ENCODE measurements at regions not wholly inside any gene's neighbourhood (a gene's known extent, or its start where the extent isn't known, plus 50 kb on each side); places are given as distances from the start of the nearest gene placed in this dataset.
"Not testable (repeated sequence)": the region's sequence is repeated elsewhere in the genome, so short reads cannot be mapped to it uniquely, and the experiment has no call there.

DNA sequence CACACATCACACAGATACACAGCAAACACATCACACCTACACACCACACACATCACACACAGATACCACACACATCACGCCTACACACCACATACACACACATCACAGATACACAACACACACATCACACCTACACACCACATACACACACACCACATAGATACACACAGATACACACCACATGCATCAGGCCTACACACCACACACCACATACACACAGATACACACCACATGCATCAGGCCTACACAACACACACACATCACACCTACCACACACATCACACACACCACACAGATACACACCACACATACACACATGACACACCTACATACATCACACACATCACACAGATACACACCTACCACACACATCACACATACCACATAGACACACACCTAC, 158.8 kb downstream of the NDUFA10 start:
- Mint-ChIP-seq H3K4me3 (no peak overlapping the region), H3K4me1 (no peaks in the 10 kb centered on the region), H3K27ac (no peak overlapping the region), H3K9me3 (no peaks in the 10 kb centered on the region), H3K36me3 (no peaks in the 10 kb centered on the region), H3K27me3 (ENCODE audit: low read depth in 2 of 2) (no peaks in the 10 kb centered on the region)
- Histone ChIP-seq H3K36me3 (ENCODE audit: control insufficient read depth, insufficient read depth, low read length) (no peaks in the 10 kb centered on the region), H3K27me3 (ENCODE audit: control insufficient read depth, insufficient read depth, low read length) (no peaks in the 10 kb centered on the region), H3K27ac (ENCODE audit: low read length) (no peak overlapping the region), H3K4me1 (ENCODE audit: control insufficient read depth, insufficient read depth, low read length) (no peaks in the 10 kb centered on the region), H3K9me3 (ENCODE audit: control insufficient read depth, insufficient read depth, low read length) (no peaks in the 10 kb centered on the region), H3K4me3 (ENCODE audit: low read length) (no peak overlapping the region)
- ATAC-seq = no peak
- WGBS (ENCODE audit: insufficient coverage) = 100% methylated on average over 1 of the region's 1 CpG
- TF ChIP-seq, protein P1, sequence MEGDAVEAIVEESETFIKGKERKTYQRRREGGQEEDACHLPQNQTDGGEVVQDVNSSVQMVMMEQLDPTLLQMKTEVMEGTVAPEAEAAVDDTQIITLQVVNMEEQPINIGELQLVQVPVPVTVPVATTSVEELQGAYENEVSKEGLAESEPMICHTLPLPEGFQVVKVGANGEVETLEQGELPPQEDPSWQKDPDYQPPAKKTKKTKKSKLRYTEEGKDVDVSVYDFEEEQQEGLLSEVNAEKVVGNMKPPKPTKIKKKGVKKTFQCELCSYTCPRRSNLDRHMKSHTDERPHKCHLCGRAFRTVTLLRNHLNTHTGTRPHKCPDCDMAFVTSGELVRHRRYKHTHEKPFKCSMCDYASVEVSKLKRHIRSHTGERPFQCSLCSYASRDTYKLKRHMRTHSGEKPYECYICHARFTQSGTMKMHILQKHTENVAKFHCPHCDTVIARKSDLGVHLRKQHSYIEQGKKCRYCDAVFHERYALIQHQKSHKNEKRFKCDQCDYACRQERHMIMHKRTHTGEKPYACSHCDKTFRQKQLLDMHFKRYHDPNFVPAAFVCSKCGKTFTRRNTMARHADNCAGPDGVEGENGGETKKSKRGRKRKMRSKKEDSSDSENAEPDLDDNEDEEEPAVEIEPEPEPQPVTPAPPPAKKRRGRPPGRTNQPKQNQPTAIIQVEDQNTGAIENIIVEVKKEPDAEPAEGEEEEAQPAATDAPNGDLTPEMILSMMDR (IDR thresholded peaks at IDR 0.05) = no peak
- intact Hi-C loops (cut with micrococcal nuclease) = no loop called here
- no peak for DNase-seq

DNA sequence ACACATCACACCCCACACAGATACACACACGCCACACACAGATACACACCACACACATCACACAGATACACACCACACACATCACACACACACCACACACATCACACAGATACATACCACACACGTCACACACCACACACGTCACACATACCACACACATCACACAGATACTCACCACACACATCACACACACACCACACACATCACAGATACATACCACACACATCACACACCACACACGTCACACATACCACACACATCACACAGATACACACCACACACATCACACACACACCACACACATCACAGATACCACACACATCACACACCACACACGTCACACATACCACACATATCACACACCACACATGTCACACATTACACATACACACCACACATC, 159.3 kb downstream of the NDUFA10 start:
- H3K9me3 Mint-ChIP-seq; H3K9me3 ChIP-seq (ENCODE audit: control insufficient read depth, insufficient read depth, low read length); intact Hi-C loops (cut with micrococcal nuclease); H3K27me3 Mint-ChIP-seq (ENCODE audit: low read depth in 2 of 2); H3K36me3 ChIP-seq (ENCODE audit: control insufficient read depth, insufficient read depth, low read length); H3K27me3 ChIP-seq (ENCODE audit: control insufficient read depth, insufficient read depth, low read length); H3K4me1 ChIP-seq (ENCODE audit: control insufficient read depth, insufficient read depth, low read length); H3K4me3 Mint-ChIP-seq; H3K36me3 Mint-ChIP-seq; ATAC-seq; DNase-seq; H3K4me1 Mint-ChIP-seq; H3K4me3 ChIP-seq (ENCODE audit: low read length); H3K27ac Mint-ChIP-seq; H3K27ac ChIP-seq (ENCODE audit: low read length): not testable (repeated sequence)
- WGBS (ENCODE audit: insufficient coverage) = 96% methylated on average over 5 of the region's 5 CpGs

DNA sequence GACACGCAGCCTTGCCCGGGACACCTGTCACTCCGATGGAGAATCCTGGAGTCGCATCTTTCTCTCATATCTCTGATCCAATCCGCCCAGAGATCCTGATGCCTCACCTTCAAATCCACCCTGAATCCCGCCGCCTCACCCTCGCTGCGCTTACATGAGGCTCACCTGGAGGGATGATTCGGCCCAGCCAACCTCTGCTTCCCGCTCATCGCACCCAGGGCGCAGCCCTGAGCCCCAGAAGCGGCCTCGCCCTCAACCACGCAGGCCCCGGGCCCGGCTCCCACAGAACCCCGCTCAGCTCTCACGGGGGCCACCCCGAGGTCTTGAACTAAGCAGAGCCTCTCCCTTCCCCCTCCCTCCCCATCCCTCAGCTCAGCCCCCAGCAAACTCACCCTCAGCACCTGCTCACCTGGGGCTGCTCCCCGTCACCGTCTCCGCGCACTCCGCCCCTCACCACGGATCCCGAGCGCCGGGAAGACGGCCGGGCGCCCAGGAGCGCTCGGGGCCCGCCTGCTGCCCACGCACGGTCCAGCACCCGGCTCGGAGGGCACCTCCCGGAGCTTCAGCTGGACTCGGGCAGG, 160.0 kb downstream of the NDUFA10 start:
- TF ChIP-seq, protein P1 (IDR thresholded peaks at IDR 0.05) = no peak
- no peaks in the 10 kb centered on the region for H3K4me1 ChIP-seq (ENCODE audit: control insufficient read depth, insufficient read depth, low read length)
- DNase-seq = no peak
- Mint-ChIP-seq H3K27ac (no peak overlapping the region), H3K4me3 (no peak overlapping the region), H3K4me1 (no peaks in the 10 kb centered on the region), H3K36me3 (no peaks in the 10 kb centered on the region), H3K9me3 (no peaks in the 10 kb centered on the region), H3K27me3 (ENCODE audit: low read depth in 2 of 2) (peaks cover 0 to 11% of the 10 kb centered on the region in 2 donors)
- no peak overlapping the region for H3K4me3 ChIP-seq (ENCODE audit: low read length)
- no peak overlapping the region for H3K27ac ChIP-seq (ENCODE audit: low read length)
- intact Hi-C loops (cut with micrococcal nuclease) = no loop called here
- 96% methylated on average over 42 of the region's 42 CpGs for WGBS (ENCODE audit: insufficient coverage)
- no peaks in the 10 kb centered on the region for H3K36me3 ChIP-seq (ENCODE audit: control insufficient read depth, insufficient read depth, low read length)
- no peaks in the 10 kb centered on the region for H3K9me3 ChIP-seq (ENCODE audit: control insufficient read depth, insufficient read depth, low read length)
- no peak for ATAC-seq
- H3K27me3 ChIP-seq (ENCODE audit: control insufficient read depth, insufficient read depth, low read length) = no peaks in the 10 kb centered on the region

DNA sequence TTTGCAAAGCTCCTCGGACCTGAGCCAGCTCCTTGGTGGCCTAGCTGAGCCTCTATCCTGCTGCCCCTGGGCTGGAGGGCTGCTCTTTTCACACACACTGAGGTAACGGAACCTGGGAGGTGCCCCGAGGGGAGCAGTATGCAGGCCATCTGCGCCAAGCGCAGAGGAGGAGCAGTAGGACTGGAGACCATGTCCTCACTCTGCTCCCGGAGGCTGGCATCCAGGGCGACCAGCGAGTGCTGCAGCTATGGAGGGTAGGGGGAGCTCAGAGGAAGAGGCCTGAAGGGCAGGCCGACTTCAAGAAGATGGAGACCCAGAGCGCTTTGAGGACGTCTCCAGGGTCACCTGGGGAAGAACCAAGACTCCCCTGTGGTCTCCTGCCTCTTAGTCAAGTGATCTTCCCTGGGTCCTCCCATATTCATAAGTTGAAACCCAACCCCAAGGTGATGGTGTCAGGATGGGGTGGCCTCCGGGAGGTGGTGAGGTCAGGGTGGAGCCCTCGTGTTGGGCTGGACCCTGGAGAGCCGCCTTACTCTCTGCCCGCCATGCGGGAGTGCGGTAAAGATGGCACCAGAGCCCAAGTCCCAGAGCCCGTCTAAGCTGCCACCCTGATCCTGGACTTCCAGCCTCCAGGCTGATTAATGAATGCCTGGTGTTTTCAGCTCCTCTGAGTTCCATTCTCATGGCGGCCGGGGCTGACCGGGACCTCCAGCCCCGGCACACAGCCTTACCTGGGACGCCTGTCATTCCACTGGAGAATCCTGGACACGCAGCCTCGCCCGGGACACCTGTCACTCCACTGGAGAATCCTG, 160.7 kb downstream of the NDUFA10 start:
- intact Hi-C loops (cut with micrococcal nuclease) = no loop called here
- Mint-ChIP-seq H3K9me3 (no peaks in the 10 kb centered on the region), H3K36me3 (no peaks in the 10 kb centered on the region), H3K4me3 (no peak overlapping the region), H3K27ac (no peak overlapping the region), H3K4me1 (no peaks in the 10 kb centered on the region), H3K27me3 (ENCODE audit: low read depth in 2 of 2) (peaks cover 0 to 13% of the 10 kb centered on the region in 2 donors)
- Histone ChIP-seq H3K27me3 (ENCODE audit: control insufficient read depth, insufficient read depth, low read length) (peaks cover 2% of the 10 kb centered on the region), H3K36me3 (ENCODE audit: control insufficient read depth, insufficient read depth, low read length) (no peaks in the 10 kb centered on the region), H3K4me1 (ENCODE audit: control insufficient read depth, insufficient read depth, low read length) (no peaks in the 10 kb centered on the region), H3K4me3 (ENCODE audit: low read length) (no peak overlapping the region), H3K27ac (ENCODE audit: low read length) (no peak overlapping the region), H3K9me3 (ENCODE audit: control insufficient read depth, insufficient read depth, low read length) (no peaks in the 10 kb centered on the region)
- TF ChIP-seq, protein P1 (IDR thresholded peaks at IDR 0.05) = no peak
- WGBS (ENCODE audit: insufficient coverage) = 96% methylated on average over 26 of the region's 26 CpGs
- ATAC-seq (no peak), DNase-seq (no peak)
